Cardiac muscle cell (in vitro differentiated cells and primary cell): ENCODE measurements at regions not wholly inside any gene's neighbourhood (a gene's known extent, or its start where the extent isn't known, plus 50 kb on each side); places are given as distances from the start of the nearest gene placed in this dataset.
"Not testable (repeated sequence)": the region's sequence is repeated elsewhere in the genome, so short reads cannot be mapped to it uniquely, and the experiment has no call there.

Experiments used
- DNase-seq, 2 donors: peaks; one replicate each; pipeline versions ENCODE4 v3.0.0 to v3.0.0-alpha.2; 2010 to 2017; ENCODE audit warnings: low read depth in 1 of 2, low spot score in 1 of 2
- H3K27ac ChIP-seq: fragments of 200-600 bp; sonication (generic); 2 replicates; pipeline ENCODE4 v1.5.1; 2016
- H3K27me3 ChIP-seq: fragments of 200-600 bp; sonication (generic); 2 replicates; pipeline ENCODE4 v1.6.0; 2016; ENCODE audit warnings: control low read depth
- H3K36me3 ChIP-seq: fragments of 200-600 bp; sonication (generic); 2 replicates; pipeline ENCODE4 v1.5.1; 2016; ENCODE audit warnings: control low read depth
- H3K4me1 ChIP-seq: fragments of 200-600 bp; sonication (generic); 2 replicates; pipeline ENCODE4 v1.8.1; 2017; ENCODE audit warnings: low read depth, mild to moderate bottlenecking, mixed run types
- H3K4me3 ChIP-seq: fragments of 200-600 bp; sonication (generic); 2 replicates; pipeline ENCODE4 v1.5.1; 2016; ENCODE audit warnings: mild to moderate bottlenecking
- H3K9me3 ChIP-seq: fragments of 200-600 bp; sonication (generic); 2 replicates; pipeline ENCODE4 v1.5.1; 2017; ENCODE audit warnings: low read depth, mild to moderate bottlenecking, control low read depth
- CTCF ChIP-seq: IDR thresholded peaks from 2 replicates; pipeline ENCODE4 v1.5.1; 2012; ENCODE audit warnings: low read depth, mild to moderate bottlenecking, low read length

GRCh38 chr7:67359900-67360299, 363.3 kb downstream of the TYW1 start:
- TF ChIP-seq CTCF, result no peak
- H3K27me3 ChIP-seq, result no peaks in the 10 kb centered on the region
- H3K27ac ChIP-seq, result peak overlapping the region; percentile 4
- H3K9me3 ChIP-seq, result no peaks in the 10 kb centered on the region
- no peaks in the 10 kb centered on the region for H3K36me3 ChIP-seq
- peaks cover 5% of the 10 kb centered on the region for H3K4me1 ChIP-seq
- H3K4me3 ChIP-seq, result no peak overlapping the region
- DNase-seq, result no peak

GRCh38 chr7:67361150-67361549, 364.5 kb downstream of the TYW1 start:
- Histone ChIP-seq H3K4me1 (peaks cover 5% of the 10 kb centered on the region), H3K36me3 (no peaks in the 10 kb centered on the region), H3K9me3 (no peaks in the 10 kb centered on the region), H3K4me3 (no peak overlapping the region), H3K27ac (no peak overlapping the region), H3K27me3 (no peaks in the 10 kb centered on the region)
- TF ChIP-seq CTCF, result no peak
- DNase-seq, result no peak

- peak; percentile 10 for TF ChIP-seq CTCF
- Histone ChIP-seq H3K36me3 (no peaks in the 10 kb centered on the region), H3K27ac (no peak overlapping the region), H3K4me3 (no peak overlapping the region), H3K4me1 (peaks cover 5% of the 10 kb centered on the region), H3K9me3 (no peaks in the 10 kb centered on the region), H3K27me3 (no peaks in the 10 kb centered on the region)
- no peak for DNase-seq
Measured at GRCh38 chr7:67364441-67365017, 367.9 kb downstream of the TYW1 start.

GRCh38 chr7:67371429-67372305, 375.0 kb downstream of the TYW1 start:
- peak; percentile 80 for TF ChIP-seq CTCF
- H3K36me3 ChIP-seq, result no peaks in the 10 kb centered on the region
- no peak overlapping the region for H3K27ac ChIP-seq
- no peak overlapping the region for H3K4me3 ChIP-seq
- peak; percentile 81 to 88 for DNase-seq
- peaks cover 11% of the 10 kb centered on the region for H3K27me3 ChIP-seq
- H3K9me3 ChIP-seq, result no peaks in the 10 kb centered on the region
- H3K4me1 ChIP-seq, result no peaks in the 10 kb centered on the region

GRCh38 chr7:67373389-67373788, 376.8 kb downstream of the TYW1 start:
- not testable (repeated sequence) for H3K27ac ChIP-seq, H3K9me3 ChIP-seq, H3K36me3 ChIP-seq, H3K4me1 ChIP-seq, DNase-seq, H3K4me3 ChIP-seq
- peaks cover 11% of the 10 kb centered on the region for H3K27me3 ChIP-seq

GRCh38 chr7:67375427-67375826, 378.8 kb downstream of the TYW1 start:
- no peaks in the 10 kb centered on the region for H3K4me1 ChIP-seq
- peaks cover 6% of the 10 kb centered on the region for H3K27me3 ChIP-seq
- no peaks in the 10 kb centered on the region for H3K9me3 ChIP-seq
- no peak for TF ChIP-seq CTCF
- no peaks in the 10 kb centered on the region for H3K36me3 ChIP-seq
- no peak for DNase-seq
- H3K4me3 ChIP-seq, result no peak overlapping the region
- H3K27ac ChIP-seq, result no peak overlapping the region
